ENCODE measurements at regions not wholly inside any gene's neighbourhood (a gene's known extent, or its start where the extent isn't known, plus 50 kb on each side); places are given as distances from the start of the nearest gene placed in this dataset.

- TF ChIP-seq RNF2 (IDR thresholded peaks at IDR 0.05; ENCODE audit: borderline replicate concordance, low read depth, low read length, missing control alignments, poor library complexity, severe bottlenecking), result no peak
- TF ChIP-seq SIRT6 (IDR thresholded peaks at IDR 0.05; ENCODE audit: low read length), result no peak
- TF ChIP-seq KDM4A (IDR thresholded peaks at IDR 0.05; ENCODE audit: low read depth, low read length, severe bottlenecking), result no peak
- TF ChIP-seq NANOG (IDR thresholded peaks at IDR 0.05; ENCODE audit: insufficient read depth, low read depth, low read length, poor library complexity, severe bottlenecking), result no peak
Observed at GRCh38 chr2:167701651-167702050, 545.7 kb downstream of the STK39 start (continued).
